GM18867 (cell line): ENCODE measurements at regions not wholly inside any gene's neighbourhood (a gene's known extent, or its start where the extent isn't known, plus 50 kb on each side); places are given as distances from the start of the nearest gene placed in this dataset.

Source experiments
- ATAC-seq: cut with Tn5 transposase; IDR thresholded peaks from one replicate; pipeline ENCODE4 v1.9.1; 2021; ENCODE audit warnings: mild to moderate bottlenecking, moderate library complexity; ENCODE audit not compliant: unreplicated experiment

DNA sequence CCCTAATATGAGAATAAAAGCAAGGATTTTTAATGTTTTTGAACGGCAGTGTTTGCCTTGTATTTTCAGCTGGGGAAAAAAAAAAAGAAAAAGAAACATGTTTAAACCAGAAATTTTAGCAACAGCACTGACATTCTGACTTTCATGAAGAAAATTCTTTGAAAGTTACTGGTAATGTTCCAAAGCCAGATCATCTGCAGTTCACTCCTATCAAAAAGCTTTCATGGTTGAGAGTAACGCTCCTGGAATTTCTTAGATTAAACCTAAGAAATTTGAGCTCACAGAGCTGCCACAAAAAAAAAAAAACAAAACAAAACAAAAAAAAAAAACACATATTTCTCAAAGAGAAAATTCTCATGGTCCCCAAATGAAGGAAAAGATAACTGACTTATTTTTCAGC, 1106.7 kb downstream of the EFNB2 start:
- ATAC-seq, result no peak

DNA sequence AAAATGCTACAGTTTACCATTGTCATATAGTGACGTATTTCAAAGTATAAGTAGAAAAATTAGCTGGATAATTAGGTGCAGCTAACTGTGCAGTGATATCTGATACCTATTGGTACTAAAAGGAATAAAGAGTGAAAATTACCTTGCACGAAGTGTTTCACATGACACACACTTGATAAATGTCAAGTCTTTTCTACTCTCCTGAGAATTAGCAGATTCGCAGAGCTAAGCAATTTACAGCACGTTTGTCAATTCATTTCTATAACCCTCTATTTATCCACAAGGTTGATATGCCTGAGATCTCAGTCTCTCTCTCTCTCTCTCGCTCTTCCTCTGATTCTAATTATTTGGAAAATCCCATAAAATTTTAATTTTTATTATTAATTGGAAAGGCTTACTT, 1109.0 kb downstream of the EFNB2 start:
- ATAC-seq, result no peak

DNA sequence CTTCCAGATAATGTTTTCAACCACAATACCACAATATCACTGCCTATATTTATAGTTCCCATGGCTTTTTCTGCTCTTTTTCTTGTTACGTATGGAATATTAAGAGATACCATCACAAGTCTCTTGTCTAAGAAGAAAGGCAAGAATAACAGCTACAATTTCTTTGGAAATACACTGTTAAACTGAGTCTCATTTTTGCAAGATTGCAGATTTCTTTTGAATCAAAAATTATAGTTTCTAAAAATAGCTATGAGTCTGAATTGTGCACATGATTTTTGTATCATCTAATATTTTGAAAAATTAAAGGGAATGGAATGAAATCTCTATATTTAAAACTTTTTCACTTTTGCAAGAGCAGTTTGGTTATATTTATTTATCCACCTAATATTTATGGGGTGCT, 1120.8 kb downstream of the EFNB2 start:
- ATAC-seq, result no peak

DNA sequence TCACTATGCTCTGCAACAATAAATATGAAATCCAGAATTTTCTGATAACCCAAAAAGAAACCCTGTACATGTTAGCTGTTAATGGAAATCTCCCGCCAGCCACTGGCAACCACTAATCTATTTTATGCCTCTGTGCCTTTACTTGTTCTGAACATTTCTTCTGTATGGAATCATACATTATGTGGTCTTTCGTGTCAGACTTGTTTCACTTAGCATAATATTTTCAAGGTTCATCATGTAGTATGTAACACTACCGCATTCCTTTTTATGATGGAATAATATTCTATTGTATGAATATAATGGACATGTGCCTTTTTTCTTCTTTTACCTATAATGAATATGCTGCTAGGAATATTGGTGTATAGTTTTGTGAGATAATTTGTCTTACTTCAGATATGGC, 1123.3 kb downstream of the EFNB2 start:
- ATAC-seq, result no peak

DNA sequence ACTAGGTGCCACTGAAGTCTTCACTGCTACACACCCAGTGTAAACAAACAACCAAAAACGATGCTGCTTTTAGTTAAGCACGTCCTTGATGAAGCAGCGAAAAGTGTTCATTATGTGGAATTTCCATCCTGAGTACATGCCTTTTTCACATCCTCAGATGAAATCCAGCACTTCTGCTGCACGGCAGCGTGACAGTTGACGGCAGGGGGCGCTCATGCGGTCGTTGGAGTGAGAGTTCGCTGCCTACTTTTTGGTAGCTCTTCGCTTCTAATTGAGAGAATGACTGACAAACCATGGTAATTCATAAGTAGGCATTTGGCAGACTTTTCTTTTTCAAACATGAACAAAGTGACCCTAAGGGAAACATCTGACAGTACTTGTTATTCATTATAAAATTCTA, 1124.9 kb downstream of the EFNB2 start:
- no peak for ATAC-seq

DNA sequence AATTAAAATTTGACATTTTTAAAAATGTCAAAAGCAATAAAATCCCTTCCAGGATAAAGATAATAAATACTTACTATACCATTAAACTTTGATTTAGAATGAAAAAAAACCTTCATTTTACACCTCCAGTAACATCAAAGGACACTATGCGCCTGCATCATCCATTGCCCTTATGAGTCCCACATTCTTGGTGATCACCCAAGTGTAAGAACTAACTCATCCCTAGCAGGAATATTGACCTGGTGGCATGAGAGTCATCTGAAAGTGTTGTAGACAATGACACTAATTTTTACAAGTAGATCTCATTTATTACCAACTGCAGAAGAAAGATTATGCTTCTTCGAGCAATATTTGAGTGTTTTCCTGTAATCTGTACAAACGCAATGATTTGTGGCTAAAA, 1128.9 kb downstream of the EFNB2 start:
- no peak for ATAC-seq

DNA sequence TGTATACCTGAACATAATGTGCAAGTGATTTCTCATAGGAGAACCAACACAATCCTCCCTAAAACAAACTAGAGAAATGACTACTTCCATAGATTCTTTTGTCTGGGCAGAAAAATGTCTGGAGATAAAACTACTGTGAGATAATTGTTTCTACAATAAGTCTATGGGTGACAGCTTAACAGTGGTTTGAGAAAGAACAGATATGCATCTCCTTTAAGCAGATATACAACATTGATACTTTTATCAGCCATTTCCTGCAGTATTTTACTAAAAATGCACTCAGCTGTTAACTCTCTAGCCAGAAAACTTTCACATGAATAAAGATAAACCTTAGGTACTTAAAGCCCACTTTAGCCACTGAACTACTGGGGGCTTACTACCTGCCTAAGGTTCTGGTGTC, 1132.4 kb downstream of the EFNB2 start:
- no peak for ATAC-seq

DNA sequence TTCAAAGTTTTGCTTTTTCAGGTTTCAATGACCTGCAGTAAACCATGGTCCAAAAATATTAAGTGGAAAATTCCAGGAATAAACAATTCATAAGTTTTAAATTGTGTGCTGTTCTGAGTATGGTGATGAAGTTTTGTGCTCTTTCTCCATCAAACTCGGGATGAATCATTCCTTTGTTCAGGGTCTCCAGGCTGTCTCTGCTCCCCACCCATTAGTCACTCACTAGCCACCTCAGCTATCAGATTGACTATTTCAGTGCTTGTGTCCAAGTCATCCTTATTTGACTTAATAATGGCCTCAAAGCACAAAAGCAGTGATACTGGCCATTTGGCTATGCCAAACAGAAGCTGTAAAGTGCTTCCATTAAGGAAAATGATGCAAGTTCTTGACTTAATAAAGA, 1140.4 kb downstream of the EFNB2 start:
- no peak for ATAC-seq

DNA sequence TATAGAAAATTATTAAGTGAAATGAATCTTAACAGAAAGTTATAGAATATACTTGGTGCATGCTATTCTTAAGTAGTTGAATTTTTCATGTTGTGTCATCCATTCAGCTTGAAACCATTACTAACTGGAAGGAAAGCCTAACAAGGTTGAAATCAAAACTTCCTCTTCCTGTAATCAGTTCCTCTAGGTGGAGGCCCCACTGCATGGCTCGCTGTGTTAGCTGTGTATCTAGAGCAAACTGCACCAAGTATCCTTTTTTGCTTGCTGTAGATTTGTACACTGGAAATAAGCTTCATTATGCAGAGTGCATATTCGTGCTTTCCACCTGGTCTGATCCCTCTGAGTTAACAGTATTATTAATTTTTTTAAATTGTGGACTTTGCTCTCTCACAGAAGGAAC, 1146.1 kb downstream of the EFNB2 start:
- ATAC-seq, result no peak

DNA sequence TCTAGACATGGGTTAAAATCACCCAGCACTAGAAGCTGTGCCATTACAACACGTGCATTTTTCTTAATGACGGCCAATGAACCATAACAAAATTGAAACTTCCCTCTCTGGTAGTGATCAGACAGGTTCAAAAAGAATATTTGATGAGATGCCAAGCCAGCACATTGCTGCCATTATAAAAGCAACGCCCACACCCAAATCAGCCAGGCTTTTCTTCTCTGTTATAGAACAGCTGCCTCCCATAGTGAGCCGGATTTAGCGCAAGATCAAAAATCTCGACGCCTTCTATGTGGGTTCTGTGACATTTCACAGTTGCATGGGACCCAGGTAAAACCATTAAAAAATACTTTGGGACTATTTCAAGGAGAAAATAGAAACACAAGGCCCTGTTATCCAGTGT, 1158.0 kb downstream of the EFNB2 start:
- ATAC-seq, result no peak

DNA sequence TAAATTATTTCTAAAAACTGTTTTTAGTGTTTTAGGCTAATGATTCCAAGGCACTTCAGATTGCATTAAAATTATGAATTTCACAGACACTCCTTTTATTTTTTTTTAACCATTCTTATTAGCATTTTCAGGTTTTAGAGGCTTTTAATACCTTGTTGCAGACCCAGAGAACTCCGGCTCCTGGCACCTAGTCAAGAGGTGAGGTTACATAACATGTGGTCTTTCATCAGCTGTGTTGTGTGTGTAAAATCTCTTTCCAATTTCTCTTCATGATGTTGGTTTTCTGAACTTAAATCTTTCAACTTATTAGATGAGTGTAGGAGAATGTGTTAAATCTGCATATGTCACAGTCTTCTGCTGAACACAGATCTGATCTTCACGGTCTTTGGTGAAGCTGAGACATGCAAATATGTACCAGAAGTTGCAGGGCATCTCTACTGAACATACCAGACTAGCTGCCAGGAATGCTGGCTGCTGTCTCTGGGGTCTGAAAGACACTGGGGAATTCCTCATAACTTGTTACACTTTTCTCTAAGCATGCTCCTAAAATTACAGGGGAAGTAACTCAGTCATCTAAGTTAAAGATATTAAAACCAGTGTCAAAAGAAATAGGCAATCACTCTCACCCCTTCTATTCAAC, 1165.3 kb downstream of the EFNB2 start:
- no peak for ATAC-seq

DNA sequence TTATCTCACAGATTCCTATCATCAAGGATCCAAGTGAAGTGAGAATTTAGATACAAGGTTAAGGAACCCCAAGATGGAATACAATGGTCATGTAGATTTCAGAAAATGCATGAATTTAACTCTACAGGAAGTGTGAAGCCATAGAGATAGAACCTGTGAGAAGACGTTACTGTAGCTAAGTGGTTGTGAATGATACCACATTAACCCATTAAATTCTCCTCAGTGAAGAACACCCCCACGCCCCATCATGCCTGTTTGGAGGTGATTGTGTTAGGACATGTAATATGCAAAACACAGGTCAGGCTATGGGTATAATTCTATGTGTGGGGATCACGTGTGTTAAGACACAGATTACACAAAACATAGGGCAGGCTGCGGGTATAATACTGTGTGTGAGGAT, 1166.7 kb downstream of the EFNB2 start:
- no peak for ATAC-seq

DNA sequence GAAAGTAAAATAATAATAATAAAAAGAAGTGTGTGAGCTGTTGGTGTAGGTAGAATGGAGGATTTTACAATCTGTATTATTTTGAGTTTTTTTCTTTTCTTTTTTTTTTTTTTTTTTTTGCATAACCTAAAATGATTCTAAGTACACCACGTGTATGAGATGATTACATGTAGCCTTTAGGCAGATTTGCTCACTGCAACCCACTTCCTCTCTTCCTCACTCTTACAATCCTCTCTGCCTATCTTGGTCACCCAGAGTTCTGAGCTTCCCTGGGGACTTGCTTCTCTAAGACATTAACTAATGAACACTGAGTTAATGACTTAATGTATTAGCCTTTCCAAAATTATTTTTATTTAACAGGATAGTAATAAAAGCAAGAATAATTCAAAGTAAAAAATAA, 1169.6 kb downstream of the EFNB2 start:
- no peak for ATAC-seq

DNA sequence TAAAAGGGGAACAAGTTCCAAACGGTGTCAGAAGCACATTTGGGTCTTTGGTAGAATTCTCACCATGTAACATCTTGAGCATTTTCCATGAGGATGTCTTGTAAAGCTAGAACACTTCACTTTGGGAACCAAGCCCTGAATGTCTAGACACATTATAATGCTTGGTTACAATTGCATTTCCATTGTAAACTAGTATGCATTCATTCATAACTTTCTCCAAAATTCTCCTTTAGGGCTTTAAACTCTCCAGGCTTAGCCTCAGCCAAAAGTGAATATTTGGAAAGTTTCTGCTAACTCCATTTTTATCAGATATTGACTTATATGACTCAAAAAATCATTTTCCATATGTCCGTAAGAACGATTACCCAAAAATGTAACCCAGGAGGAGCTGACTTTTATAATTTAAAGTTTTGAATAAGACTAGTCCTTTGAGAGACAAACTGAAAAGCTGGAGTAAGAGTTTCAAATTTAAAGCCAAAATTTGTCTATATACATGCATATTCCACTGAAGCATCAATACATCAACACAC, 1170.4 kb downstream of the EFNB2 start:
- ATAC-seq, result no peak

DNA sequence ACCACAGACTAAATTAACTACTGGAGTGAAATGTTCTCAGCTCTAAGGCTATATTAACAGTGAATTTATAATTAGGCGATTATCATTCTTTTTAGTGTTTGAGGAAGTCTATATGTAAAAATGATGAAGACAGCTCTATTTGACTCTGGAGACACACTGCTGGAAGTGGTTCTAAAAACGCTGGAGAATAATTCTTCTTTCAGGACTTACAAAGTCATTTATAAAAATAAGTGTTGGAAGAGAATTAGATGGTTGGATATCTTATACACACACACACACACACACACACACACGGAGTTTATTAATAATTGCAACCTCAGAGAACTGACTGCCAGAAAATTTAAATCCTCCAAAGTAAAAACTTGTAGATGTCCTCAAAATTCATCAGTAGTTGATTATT, 1171.3 kb downstream of the EFNB2 start:
- ATAC-seq, result no peak

DNA sequence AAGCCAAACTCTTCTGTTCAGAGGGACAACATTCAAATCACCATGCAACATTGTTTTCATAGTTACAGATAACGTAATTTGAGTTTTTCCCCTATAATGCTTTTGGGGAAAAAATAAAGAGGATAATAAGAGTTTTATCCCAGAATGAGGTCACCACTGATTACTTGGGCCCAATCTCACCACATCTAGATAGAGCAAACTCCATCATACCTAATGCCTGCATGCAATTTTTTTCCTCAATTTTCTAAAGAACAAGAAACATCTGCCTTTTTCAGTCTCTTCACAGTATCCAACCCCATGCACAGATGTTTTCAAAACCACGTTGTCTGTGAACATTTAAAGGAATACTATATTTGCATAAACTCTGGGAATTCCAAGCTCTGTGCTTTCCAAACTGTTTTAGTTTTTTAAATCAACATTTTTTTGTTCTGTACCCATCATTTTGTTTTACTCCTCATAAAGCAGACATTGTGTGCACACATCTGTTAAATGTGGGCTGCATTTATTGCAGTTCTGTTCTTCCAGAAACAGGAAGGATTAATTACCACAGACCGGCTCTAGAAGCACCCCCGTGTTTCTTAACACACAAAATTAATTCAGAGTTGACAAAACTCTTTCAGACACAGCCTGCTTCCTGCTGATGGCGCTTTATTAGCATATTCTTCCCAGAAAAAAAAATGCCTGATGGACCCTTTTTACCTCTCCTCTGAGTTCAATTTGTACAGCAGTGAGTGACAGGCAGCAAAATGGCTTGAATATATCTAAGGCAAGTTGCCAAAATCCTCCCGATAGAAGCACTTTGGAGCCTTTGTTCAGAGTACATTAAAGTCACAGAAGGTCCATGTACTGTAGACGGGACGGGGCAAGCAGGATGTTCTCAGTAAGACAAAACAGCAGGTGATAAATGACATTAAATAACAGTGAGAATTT, 1171.9 kb downstream of the EFNB2 start:
- ATAC-seq, result no peak

DNA sequence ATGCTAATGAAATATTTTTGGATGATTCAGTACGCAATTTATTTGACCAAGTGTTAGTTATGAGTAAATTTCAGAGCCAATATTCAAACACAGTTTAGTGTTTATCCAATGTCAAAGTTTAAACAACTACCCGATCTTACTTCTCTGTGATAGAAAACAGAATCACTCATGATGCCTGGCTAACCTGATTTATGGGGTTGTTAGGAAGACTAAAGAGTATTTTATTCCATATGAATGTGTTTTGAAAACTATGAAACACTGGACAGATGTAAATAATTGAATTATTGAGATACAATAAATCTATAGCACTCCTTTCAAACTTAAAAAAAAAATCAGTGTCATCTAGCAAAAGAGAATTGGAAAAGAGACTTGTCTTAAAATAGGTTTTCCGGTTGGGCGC, 1181.8 kb downstream of the EFNB2 start:
- no peak for ATAC-seq

DNA sequence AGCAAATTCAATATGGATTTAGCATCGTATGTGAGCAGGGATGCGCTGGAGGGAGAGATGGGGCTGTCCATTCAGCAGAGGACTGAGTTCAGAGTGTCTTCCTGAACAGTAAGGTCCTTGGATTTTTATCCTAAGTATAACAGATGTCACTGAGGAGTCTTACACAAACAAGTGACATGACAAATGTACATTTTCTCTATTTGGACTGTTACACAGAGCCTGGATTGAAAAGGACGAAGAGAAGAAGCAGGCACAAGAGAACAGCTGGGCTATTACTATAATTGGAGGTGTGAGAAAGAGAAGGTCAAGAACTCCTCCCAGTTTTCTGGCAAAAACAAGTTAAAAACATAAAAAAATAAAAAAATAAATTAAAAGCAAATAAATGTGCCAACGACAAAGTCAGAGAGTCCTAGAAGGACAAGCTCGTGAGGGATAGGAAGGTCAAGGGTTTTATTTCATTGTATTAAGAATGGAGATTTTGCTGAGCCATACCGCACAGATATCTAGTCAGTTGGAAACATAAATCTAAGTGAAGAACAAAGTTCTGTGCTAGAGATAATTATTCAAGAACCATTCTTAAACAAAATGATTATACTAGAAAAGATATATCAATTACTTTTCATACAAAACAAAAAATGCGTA, 1186.3 kb downstream of the EFNB2 start:
- no peak for ATAC-seq

DNA sequence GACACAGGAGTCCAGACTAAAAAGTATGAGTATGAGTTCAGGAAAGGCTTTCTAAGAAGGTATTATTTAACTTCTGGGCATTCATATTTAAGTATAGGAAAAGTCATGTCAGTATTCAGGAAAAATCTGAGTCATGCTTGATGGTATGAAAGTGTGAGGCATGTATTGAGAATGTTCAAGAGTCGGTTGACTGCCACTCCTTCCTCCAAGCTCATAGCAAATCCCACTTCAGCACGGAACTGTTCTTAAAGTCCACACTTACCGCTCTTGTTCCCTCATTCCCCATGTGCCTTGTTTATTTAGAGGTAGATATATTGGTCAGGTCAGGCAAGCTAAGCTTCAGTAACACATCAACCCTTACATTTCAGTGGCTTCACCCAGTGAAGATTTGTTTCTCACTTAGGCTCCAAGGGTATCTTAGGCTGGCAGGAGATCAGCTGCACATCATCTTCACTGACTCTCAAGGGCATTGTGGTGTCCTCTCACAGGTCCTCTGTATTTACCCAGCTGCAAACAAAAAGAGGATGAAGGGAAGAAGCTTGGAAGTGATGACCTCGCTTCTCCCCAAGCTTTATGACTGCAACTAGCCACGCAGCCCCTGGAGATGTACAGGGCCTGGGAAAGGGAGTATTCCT, 1189.2 kb downstream of the EFNB2 start:
- no peak for ATAC-seq

DNA sequence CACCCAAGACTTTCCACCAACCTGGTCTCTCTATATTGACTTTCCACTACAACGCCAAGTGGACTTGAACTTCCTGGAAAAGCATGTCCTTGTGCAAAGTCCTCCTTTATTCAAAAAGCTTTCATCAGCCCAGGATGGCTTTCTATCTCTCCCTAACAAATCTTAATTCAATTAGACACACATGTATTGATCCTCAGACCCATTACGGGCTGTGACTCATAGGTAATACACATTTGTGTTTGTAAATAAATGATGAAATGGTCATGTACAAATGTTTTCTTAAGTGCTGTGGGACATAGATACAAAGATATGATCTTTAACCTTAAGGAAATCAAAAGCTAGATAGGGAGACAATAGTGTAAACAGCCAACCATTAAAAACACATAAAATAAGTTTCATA, 1189.7 kb downstream of the EFNB2 start:
- ATAC-seq, result no peak

DNA sequence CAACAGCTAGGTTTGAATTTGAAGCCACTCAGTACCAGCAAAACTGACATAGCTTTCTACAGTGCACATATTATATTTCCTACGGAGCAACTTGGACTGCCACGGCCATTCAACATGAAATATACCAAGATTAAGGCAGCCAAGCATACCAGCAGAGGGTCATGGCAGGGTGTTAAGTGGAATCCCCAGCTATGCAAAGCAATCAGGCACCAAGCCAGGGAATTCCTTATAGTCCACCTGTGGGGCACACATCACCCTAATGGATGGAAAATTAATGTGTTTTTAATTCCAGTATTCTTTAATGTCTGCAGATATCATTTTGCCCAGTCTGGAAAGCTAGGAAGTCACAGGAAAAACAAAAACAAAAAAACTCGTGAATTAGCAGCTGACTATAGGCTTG, 1190.3 kb downstream of the EFNB2 start:
- ATAC-seq, result no peak
